DOHH2 (cell line): ENCODE measurements at regions not wholly inside any gene's neighbourhood (a gene's known extent, or its start where the extent isn't known, plus 50 kb on each side); places are given as distances from the start of the nearest gene placed in this dataset.
"Not testable (repeated sequence)": the region's sequence is repeated elsewhere in the genome, so short reads cannot be mapped to it uniquely, and the experiment has no call there.

Experiments used
- H3F3A ChIP-seq: fragments of 200-600 bp; sonication (generic), shearing (Covaris generic); 2 replicates; pipeline ENCODE4 v1.6.0; 2016; ENCODE audit warnings: antibody characterized with exemption, mild to moderate bottlenecking; ENCODE audit not compliant: control insufficient read depth, insufficient read depth
- H3K27ac ChIP-seq: fragments of 200-600 bp; sonication (generic); 2 replicates; pipeline ENCODE4 v1.5.1; 2014; ENCODE audit warnings: low read depth, mild to moderate bottlenecking, low read length, moderate library complexity
- H3K27me3 ChIP-seq: fragments of 200-600 bp; sonication (generic); 2 replicates; pipeline ENCODE4 v1.6.1; 2014; ENCODE audit warnings: mild to moderate bottlenecking, low read length, mixed read lengths; ENCODE audit not compliant: control insufficient read depth
- H3K36me3 ChIP-seq: fragments of 200-600 bp; sonication (generic); 2 replicates; pipeline ENCODE4 v1.6.1; 2014; ENCODE audit warnings: mild to moderate bottlenecking, low read length, moderate library complexity, mixed read lengths; ENCODE audit not compliant: control insufficient read depth
- H3K4me1 ChIP-seq: fragments of 200-600 bp; sonication (generic); 2 replicates; pipeline ENCODE4 v1.6.1; 2014; ENCODE audit warnings: mild to moderate bottlenecking, low read length, mixed read lengths; ENCODE audit not compliant: control insufficient read depth
- H3K4me2 ChIP-seq: fragments of 200-600 bp; sonication (generic); 2 replicates; pipeline ENCODE4 v1.6.0; 2014; ENCODE audit warnings: mild to moderate bottlenecking, low read length, moderate library complexity
- H3K4me3 ChIP-seq: fragments of 200-600 bp; sonication (generic); 2 replicates; pipeline ENCODE4 v1.5.1; 2014; ENCODE audit warnings: mild to moderate bottlenecking, low read length, mixed read lengths
- H3K79me2 ChIP-seq: fragments of 200-600 bp; sonication (generic); 2 replicates; pipeline ENCODE4 v1.6.1; 2014; ENCODE audit warnings: mild to moderate bottlenecking, low read length, mixed read lengths; ENCODE audit not compliant: control insufficient read depth
- H3K9me2 ChIP-seq: fragments of 200-600 bp; sonication (generic); replicated peaks from 2 replicates; pipeline ENCODE4 v1.6.1; 2014; ENCODE audit warnings: mild to moderate bottlenecking, low read length, mixed read lengths; ENCODE audit not compliant: control insufficient read depth
- H3K9me3 ChIP-seq: fragments of 200-600 bp; sonication (generic); 2 replicates; pipeline ENCODE4 v1.6.1; 2014; ENCODE audit warnings: antibody characterized with exemption, low read length, mixed read lengths; ENCODE audit not compliant: control insufficient read depth, insufficient read depth
- H4K20me1 ChIP-seq: fragments of 200-600 bp; sonication (generic); 2 replicates; pipeline ENCODE4 v1.6.0; 2014; ENCODE audit warnings: low read depth, mild to moderate bottlenecking, antibody characterized with exemption, low read length, moderate library complexity; ENCODE audit not compliant: control insufficient read depth, insufficient read depth
- EZH2phosphoT487 ChIP-seq: fragments of 200-600 bp; sonication (generic); IDR thresholded peaks from 2 replicates; pipeline ENCODE4 v1.6.1; 2017; ENCODE audit warnings: borderline replicate concordance, mild to moderate bottlenecking, antibody characterized with exemption, low read length, moderate library complexity, mixed read lengths
- TF ChIP-seq, protein P1 (sequence below): fragments of 200-600 bp; sonication (generic); IDR thresholded peaks from one replicate; pipeline ENCODE4 v1.5.1; 2014; ENCODE audit warnings: antibody characterized with exemption, mild to moderate bottlenecking, low read depth, low read length; ENCODE audit not compliant: poor library complexity, severe bottlenecking

DNA sequence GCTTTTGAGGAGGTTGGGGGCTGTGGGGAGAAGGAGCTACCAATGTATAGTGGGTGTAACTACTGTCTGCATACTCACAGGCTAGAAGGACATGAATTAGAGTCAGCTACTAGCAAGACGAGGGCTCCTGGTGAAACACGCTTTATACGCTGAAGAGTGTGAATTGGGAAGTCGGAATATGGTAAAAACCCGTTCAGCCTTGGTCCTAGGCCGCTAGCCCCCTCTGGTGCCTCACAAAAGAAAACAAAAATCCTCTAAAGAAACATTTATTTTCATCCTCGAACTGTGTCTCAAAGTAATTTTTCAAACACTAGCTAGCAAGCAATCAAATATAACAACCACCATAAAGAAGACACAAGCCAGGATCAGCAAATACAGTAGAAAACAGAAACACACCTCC lies 338.1 kb upstream of the SEMA3C start:
- Histone ChIP-seq H3K36me3 (no peaks in the 10 kb centered on the region), H3K4me1 (no peaks in the 10 kb centered on the region), H4K20me1 (no peaks in the 10 kb centered on the region), H3K9me2 (no peaks in the 10 kb centered on the region), H3K4me3 (no peak overlapping the region), H3K79me2 (no peaks in the 10 kb centered on the region), H3K27me3 (no peaks in the 10 kb centered on the region), H3K27ac (no peak overlapping the region), H3K4me2 (no peak overlapping the region), H3K9me3 (no peaks in the 10 kb centered on the region), H3F3A (no peaks in the 10 kb centered on the region)
- TF ChIP-seq EZH2phosphoT487, result no peak
- TF ChIP-seq, protein P1, sequence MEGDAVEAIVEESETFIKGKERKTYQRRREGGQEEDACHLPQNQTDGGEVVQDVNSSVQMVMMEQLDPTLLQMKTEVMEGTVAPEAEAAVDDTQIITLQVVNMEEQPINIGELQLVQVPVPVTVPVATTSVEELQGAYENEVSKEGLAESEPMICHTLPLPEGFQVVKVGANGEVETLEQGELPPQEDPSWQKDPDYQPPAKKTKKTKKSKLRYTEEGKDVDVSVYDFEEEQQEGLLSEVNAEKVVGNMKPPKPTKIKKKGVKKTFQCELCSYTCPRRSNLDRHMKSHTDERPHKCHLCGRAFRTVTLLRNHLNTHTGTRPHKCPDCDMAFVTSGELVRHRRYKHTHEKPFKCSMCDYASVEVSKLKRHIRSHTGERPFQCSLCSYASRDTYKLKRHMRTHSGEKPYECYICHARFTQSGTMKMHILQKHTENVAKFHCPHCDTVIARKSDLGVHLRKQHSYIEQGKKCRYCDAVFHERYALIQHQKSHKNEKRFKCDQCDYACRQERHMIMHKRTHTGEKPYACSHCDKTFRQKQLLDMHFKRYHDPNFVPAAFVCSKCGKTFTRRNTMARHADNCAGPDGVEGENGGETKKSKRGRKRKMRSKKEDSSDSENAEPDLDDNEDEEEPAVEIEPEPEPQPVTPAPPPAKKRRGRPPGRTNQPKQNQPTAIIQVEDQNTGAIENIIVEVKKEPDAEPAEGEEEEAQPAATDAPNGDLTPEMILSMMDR, result no peak

GRCh38 chr7:81248420-81248819 lies 329.6 kb upstream of the SEMA3C start:
- Histone ChIP-seq H3K79me2 (no peaks in the 10 kb centered on the region), H3K27ac (no peak overlapping the region), H3K4me2 (no peak overlapping the region), H3K9me2 (no peaks in the 10 kb centered on the region; the same call in 1 of the 2 replicates), H3K9me3 (no peaks in the 10 kb centered on the region), H3K36me3 (no peaks in the 10 kb centered on the region), H4K20me1 (no peaks in the 10 kb centered on the region), H3F3A (no peaks in the 10 kb centered on the region), H3K4me3 (no peak overlapping the region), H3K4me1 (no peaks in the 10 kb centered on the region), H3K27me3 (no peaks in the 10 kb centered on the region)
- no peak for TF ChIP-seq EZH2phosphoT487
- TF ChIP-seq, protein P1, result no peak

- H3K27ac ChIP-seq, H3K27me3 ChIP-seq, H3K36me3 ChIP-seq, H3K4me1 ChIP-seq, H4K20me1 ChIP-seq, H3K9me3 ChIP-seq, H3F3A ChIP-seq, H3K4me2 ChIP-seq, H3K9me2 ChIP-seq, H3K4me3 ChIP-seq, H3K79me2 ChIP-seq: not testable (repeated sequence)
Measured at GRCh38 chr7:81247364-81247763, 328.5 kb upstream of the SEMA3C start.

- Histone ChIP-seq H3K4me3 (no peak overlapping the region), H3K9me3 (no peaks in the 10 kb centered on the region)
Measured at GRCh38 chr7:81245353-81245752, 326.5 kb upstream of the SEMA3C start.

More at GRCh38 chr7:81245353-81245752, 326.5 kb upstream of the SEMA3C start:
- no peaks in the 10 kb centered on the region for H4K20me1 ChIP-seq
- no peaks in the 10 kb centered on the region for H3F3A ChIP-seq
- H3K27me3 ChIP-seq, result no peaks in the 10 kb centered on the region
- no peak overlapping the region for H3K4me2 ChIP-seq
- no peak overlapping the region for H3K27ac ChIP-seq
- no peaks in the 10 kb centered on the region for H3K4me1 ChIP-seq
- no peak for TF ChIP-seq EZH2phosphoT487
- TF ChIP-seq, protein P1, result no peak
- H3K9me2 ChIP-seq, result no peaks in the 10 kb centered on the region; the same call in 1 of the 2 replicates
- no peaks in the 10 kb centered on the region for H3K36me3 ChIP-seq
- H3K79me2 ChIP-seq, result no peaks in the 10 kb centered on the region
